Thyroid gland (tissue), 4 donors: ENCODE measurements at regions not wholly inside any gene's neighbourhood (a gene's known extent, or its start where the extent isn't known, plus 50 kb on each side); places are given as distances from the start of the nearest gene placed in this dataset.
"Not testable (repeated sequence)": the region's sequence is repeated elsewhere in the genome, so short reads cannot be mapped to it uniquely, and the experiment has no call there.

Experiments used
- DNase-seq, 2 donors: peaks; one replicate each; pipeline ENCODE4 v3.0.0-alpha.2; 2019
- H3K27ac ChIP-seq, 3 donors: fragments of 200-600 bp; sonication (generic); 1 replicate in 2 of 3; 2 replicates in 1 of 3; pipeline ENCODE4 v1.5.1; 2016 to 2019; ENCODE audit warnings: mild to moderate bottlenecking in 1 of 3, moderate library complexity in 1 of 3
- H3K27me3 ChIP-seq: fragments of 200-600 bp; sonication (generic); one replicate; pipeline ENCODE4 v1.5.1; 2019
- H3K36me3 ChIP-seq, 2 donors: fragments of 200-600 bp; sonication (generic); one replicate each; pipeline ENCODE4 v1.5.1; 2016 to 2019
- H3K4me1 ChIP-seq, 2 donors: fragments of 200-600 bp; sonication (generic); one replicate each; pipeline ENCODE4 v1.5.1; 2017 to 2019
- H3K4me3 ChIP-seq, 3 donors: fragments of 200-600 bp; sonication (generic); replicated peaks in 1 of 3; 1 replicate in 2 of 3; 2 replicates in 1 of 3; pipeline ENCODE4 v1.5.1; 2016; ENCODE audit warnings: mild to moderate bottlenecking in 1 of 3
- H3K9me3 ChIP-seq: fragments of 200-600 bp; sonication (generic); one replicate; pipeline ENCODE4 v1.5.1; 2017
- POLR2A ChIP-seq, 2 donors: fragments of 450-650 bp; IDR thresholded peaks; one replicate each; pipeline ENCODE4 v1.6.1; 2017; ENCODE audit warnings: antibody characterized with exemption in 2 of 2, mild to moderate bottlenecking in 2 of 2, moderate library complexity in 1 of 2
- WGBS, 2 donors: methylation state at CpG; one replicate each; pipeline ENCODE4 v1.1.5; 2017; 5-methylcytosine and 5-hydroxymethylcytosine counted together
- intact Hi-C: fragments of 100-400 bp; cut with DNase I; formaldehyde crosslinking; loops from one replicate; pipeline ENCODE4 v1.15.1; 2023
- TF ChIP-seq, protein P1 (sequence below), 6 experiments: fragments of 200-600 bp in 3 of 6; fragments of 450-650 bp in 3 of 6; sonication (generic) in 3 of 6; IDR thresholded peaks; one replicate each; pipeline ENCODE4 v1.5.1; 2016 to 2019; ENCODE audit warnings: antibody characterized with exemption in 6 of 6, mild to moderate bottlenecking in 2 of 6, inconsistent platforms in 1 of 6, moderate library complexity in 1 of 6

DNA sequence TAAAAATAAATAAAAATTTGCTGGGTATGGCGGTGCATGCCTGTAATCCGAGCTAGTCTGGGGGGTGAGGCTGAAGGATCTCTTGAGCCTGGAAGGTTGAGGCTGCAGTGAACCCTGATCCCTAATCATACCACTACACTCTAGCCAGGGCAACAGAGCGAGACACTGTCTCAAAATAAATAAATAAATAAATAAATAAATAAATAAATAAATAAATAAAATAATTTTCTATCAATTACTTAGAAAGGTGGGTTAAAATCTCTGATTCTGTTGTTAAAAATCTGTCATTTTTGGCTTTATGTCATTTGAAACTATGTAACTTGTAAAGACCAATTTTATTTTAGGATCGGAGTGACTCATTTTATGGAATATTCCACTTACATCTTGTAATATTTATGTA is 958.6 kb downstream of the NXPH1 start:
- 88 to 91% methylated on average over 4 of the region's 4 CpGs for WGBS, 2 donors
- no peak for DNase-seq
- H3K9me3 ChIP-seq = no peaks in the 10 kb centered on the region
- TF ChIP-seq POLR2A (IDR thresholded peaks at IDR 0.05) = no peak
- TF ChIP-seq, protein P1, sequence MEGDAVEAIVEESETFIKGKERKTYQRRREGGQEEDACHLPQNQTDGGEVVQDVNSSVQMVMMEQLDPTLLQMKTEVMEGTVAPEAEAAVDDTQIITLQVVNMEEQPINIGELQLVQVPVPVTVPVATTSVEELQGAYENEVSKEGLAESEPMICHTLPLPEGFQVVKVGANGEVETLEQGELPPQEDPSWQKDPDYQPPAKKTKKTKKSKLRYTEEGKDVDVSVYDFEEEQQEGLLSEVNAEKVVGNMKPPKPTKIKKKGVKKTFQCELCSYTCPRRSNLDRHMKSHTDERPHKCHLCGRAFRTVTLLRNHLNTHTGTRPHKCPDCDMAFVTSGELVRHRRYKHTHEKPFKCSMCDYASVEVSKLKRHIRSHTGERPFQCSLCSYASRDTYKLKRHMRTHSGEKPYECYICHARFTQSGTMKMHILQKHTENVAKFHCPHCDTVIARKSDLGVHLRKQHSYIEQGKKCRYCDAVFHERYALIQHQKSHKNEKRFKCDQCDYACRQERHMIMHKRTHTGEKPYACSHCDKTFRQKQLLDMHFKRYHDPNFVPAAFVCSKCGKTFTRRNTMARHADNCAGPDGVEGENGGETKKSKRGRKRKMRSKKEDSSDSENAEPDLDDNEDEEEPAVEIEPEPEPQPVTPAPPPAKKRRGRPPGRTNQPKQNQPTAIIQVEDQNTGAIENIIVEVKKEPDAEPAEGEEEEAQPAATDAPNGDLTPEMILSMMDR (IDR thresholded peaks at IDR 0.05) = no peak
- no peaks in the 10 kb centered on the region for H3K36me3 ChIP-seq
- H3K4me1 ChIP-seq = no peaks in the 10 kb centered on the region
- intact Hi-C loops = no loop called here
- H3K27me3 ChIP-seq = no peaks in the 10 kb centered on the region
- H3K27ac ChIP-seq = no peak overlapping the region
- no peak overlapping the region for H3K4me3 ChIP-seq

DNA sequence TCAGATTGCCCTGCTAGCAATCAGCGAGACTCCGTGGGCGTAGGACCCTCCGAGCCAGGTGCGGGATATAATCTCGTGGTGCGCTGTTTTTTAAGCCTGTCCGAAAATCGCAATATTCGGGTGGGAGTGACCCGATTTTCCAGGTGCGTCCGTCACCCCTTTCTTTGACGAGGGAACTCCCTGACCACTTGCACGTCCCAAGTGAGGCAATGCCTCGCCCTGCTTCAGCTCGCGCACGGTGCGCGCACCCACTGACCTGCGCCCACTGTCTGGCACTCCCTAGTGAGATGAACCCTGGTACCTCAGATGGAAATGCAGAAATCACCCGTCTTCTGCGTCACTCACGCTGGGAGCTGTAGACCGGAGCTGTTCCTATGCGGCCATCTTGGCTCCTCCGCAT is 971.0 kb downstream of the NXPH1 start:
- H3K4me3 ChIP-seq, H3K36me3 ChIP-seq, H3K9me3 ChIP-seq, H3K27ac ChIP-seq, H3K4me1 ChIP-seq, H3K27me3 ChIP-seq, intact Hi-C loops, DNase-seq: not testable (repeated sequence)
- 93 to 98% methylated on average over 28 of the region's 28 CpGs for WGBS, 2 donors

DNA sequence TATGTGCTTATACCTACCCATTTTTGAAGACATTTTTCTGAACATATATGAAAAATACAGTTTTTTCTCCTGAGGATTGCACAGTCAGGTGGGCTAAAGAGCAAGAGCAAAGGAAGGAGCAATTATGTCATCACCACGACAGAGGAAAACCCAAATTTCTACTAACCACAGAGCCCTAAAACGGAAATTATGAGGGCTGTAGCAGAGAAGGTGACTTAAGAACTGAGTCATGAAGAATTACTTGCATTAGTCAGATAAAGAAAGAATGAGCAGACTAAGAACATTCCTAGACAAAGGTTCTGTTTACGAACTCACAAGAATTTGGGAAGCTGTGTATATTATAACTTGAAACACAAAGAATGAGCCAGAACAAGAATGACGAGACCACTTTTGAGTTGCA is 974.4 kb downstream of the NXPH1 start:
- H3K4me3 ChIP-seq = no peak overlapping the region
- H3K4me1 ChIP-seq = no peaks in the 10 kb centered on the region
- WGBS, 2 donors = 73 to 76% methylated on average over 4 of the region's 4 CpGs
- no peaks in the 10 kb centered on the region for H3K9me3 ChIP-seq
- H3K27me3 ChIP-seq = no peaks in the 10 kb centered on the region
- H3K27ac ChIP-seq = no peak overlapping the region
- intact Hi-C loops = no loop called here
- no peaks in the 10 kb centered on the region for H3K36me3 ChIP-seq
- TF ChIP-seq POLR2A (IDR thresholded peaks at IDR 0.05) = no peak
- TF ChIP-seq, protein P1 (IDR thresholded peaks at IDR 0.05) = no peak
- DNase-seq = no peak

DNA sequence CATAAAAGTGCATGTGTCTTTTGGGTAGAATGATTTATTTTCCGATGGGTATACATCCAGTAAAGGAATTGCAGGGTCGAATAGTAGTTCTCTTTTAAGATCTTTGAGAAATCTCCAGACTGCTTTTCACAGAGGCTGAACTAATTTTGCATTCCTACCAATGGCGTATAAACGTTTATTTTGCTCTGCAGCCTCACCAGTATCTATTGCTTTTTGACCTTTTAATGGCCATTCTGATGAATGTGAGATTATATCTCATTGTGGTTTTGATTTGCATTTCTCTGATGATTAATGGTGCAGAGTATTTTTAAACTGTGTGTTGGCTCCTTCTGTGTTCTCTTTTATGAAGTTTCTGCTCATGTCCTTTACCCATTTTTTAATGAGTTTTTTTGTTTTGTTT is 1020.1 kb downstream of the NXPH1 start:
- intact Hi-C loops = no loop called here
- TF ChIP-seq, protein P1 (IDR thresholded peaks at IDR 0.05) = no peak
- TF ChIP-seq POLR2A (IDR thresholded peaks at IDR 0.05) = no peak
- H3K9me3 ChIP-seq = no peaks in the 10 kb centered on the region
- 90% methylated on average over 4 of the region's 4 CpGs for WGBS, 2 donors
- DNase-seq = no peak
- no peaks in the 10 kb centered on the region for H3K27me3 ChIP-seq
- no peaks in the 10 kb centered on the region for H3K4me1 ChIP-seq
- H3K36me3 ChIP-seq = no peaks in the 10 kb centered on the region
- H3K4me3 ChIP-seq = no peak overlapping the region
- H3K27ac ChIP-seq = no peak overlapping the region

DNA sequence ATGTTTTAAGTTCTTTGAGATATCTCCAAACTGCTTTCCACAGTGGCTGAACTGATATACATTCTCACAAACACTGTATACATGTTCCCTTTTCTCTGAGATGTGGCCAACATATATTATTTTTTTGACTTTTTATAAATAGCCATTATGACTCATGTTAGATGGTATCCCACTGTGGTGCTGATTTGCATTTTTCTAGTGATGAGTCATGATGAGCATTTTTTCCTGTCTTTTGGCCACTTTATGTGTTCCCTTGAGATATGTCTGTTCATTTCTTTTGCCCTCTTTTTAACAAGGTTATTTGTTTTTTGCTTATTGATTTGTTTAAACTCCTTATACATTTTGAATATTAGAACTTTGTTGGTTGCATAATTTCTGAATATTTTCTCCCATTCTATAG is 1055.1 kb downstream of the NXPH1 start:
- Histone ChIP-seq H3K4me1 (no peaks in the 10 kb centered on the region), H3K27me3 (no peaks in the 10 kb centered on the region), H3K27ac (no peak overlapping the region), H3K9me3 (no peaks in the 10 kb centered on the region), H3K4me3 (no peak overlapping the region), H3K36me3 (no peaks in the 10 kb centered on the region)
- intact Hi-C loops = no loop called here
- TF ChIP-seq POLR2A (IDR thresholded peaks at IDR 0.05) = no peak
- TF ChIP-seq, protein P1 (IDR thresholded peaks at IDR 0.05) = no peak
- no peak for DNase-seq

DNA sequence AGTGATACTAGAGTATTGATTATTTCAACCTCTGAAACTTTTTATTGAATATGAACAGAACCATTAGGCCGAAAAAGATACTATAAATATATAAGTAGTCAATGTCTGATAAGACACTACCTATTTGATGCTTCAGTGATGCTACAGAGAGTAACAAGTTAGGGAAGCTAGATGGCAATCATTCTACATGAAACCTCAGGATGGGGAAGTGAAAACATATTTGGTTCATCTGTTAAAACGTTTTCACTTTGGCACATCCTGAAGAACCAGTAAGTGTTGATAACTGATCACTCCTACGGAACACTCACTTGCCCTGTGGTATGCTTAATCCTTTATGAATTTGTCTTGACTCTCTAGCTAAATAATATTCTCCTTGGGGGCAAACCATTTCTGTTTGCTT is 1064.9 kb downstream of the NXPH1 start:
- no peaks in the 10 kb centered on the region for H3K9me3 ChIP-seq
- H3K36me3 ChIP-seq = no peaks in the 10 kb centered on the region
- no peak for TF ChIP-seq POLR2A (IDR thresholded peaks at IDR 0.05)
- TF ChIP-seq, protein P1 (IDR thresholded peaks at IDR 0.05) = no peak
- no peak for DNase-seq
- no peak overlapping the region for H3K27ac ChIP-seq
- WGBS, 2 donors = 57 to 64% methylated on average over 3 of the region's 3 CpGs
- no peak overlapping the region for H3K4me3 ChIP-seq
- no peaks in the 10 kb centered on the region for H3K4me1 ChIP-seq
- intact Hi-C loops = no loop called here
- H3K27me3 ChIP-seq = no peaks in the 10 kb centered on the region
